ENCODE measurements at regions not wholly inside any gene's neighbourhood (a gene's known extent, or its start where the extent isn't known, plus 50 kb on each side); places are given as distances from the start of the nearest gene placed in this dataset.

DNA sequence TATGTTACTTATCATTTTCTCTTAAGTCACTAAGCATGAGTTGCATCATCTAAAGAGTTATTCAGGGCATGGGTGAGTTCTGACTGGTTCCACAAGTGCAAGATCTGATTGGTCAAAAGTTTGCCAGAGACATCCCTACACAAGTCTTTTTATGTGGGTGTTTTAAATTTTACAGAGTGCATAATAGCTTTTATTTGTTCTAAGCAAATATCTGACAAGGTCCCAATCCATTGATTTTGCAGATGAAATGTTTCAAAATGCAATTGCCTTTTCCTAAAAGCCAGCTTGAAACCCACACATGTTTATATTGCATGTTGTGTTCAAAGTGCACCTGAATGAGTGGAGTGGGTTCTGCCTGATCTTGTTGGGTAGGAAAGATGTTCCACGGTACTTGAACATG, 101.7 kb upstream of the PAX6 start:
- DNase-seq (ENCODE audit: low read depth in 4 of 4, low spot score in 1 of 4): no peak

DNA sequence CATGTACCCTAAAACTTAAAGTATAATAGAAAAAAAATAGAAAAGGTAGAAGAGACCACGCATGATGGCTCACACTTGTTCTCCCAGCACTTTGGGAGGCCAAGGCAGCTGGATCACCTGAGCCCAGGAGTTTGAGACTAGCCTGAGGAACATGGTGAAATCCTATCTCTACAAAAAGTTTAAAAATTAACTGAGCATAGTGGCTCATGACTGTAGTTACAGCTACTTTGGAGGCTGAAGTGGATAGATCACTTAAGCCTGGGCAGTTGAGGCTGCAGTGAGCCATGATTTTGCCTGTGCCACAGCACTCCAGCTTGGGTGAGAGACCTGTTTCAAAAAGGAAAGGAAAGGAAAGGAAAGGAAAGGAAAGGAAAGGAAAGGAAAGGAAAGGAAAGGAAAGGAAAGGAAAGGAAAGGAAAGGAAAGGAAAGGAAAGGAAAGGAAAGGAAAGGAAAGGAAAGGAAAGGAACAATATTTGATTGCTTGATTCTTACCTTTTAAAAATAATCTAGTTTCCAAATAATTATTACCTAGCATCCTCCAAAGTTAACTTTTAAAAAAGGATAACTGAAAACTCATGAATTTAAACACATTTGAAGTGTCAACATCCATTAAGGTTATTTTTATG, 99.9 kb upstream of the PAX6 start:
- no peak for DNase-seq (ENCODE audit: low read depth in 4 of 4, low spot score in 1 of 4)

DNA sequence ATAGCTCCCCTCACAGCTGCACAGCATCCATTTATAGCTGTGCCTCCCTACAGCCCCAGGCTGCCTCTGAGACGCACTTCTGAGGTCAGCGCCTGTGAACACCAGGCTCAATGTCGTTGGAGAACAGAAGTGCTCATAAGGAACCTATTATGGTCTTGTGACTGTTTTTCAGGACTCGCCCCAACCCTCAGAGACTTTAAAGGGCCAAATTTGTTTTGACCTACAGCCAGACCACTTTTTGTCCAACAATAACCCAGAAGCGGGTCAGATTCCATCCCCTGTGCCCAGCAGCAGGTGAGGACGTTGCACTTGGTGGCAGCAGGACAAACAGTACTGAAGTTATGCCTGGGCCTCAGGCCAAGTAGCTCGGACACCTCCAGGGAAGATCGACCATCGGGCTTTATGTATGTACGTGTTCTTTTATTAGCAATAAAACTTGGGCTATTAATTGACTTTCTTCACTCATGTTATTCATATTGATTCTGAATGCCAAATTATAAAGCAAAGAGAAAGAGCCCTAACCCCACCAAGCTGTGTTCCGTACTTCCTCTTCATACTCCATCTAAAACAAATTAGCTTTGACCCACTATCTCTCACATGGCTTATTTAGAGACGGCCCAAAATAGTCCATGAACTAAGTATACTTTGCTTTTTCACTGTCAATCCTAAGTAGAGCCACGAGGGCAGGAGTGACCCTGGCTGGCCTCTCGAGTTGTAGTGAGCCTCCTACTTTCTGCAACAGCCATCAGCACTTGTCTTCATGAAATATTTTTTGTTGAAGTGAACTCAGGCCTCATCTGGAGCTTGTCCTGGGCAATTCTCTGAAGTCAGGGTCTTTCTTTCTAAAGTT, 92.3 kb upstream of the PAX6 start:
- no peak for DNase-seq (ENCODE audit: low read depth in 4 of 4, low spot score in 1 of 4)

DNA sequence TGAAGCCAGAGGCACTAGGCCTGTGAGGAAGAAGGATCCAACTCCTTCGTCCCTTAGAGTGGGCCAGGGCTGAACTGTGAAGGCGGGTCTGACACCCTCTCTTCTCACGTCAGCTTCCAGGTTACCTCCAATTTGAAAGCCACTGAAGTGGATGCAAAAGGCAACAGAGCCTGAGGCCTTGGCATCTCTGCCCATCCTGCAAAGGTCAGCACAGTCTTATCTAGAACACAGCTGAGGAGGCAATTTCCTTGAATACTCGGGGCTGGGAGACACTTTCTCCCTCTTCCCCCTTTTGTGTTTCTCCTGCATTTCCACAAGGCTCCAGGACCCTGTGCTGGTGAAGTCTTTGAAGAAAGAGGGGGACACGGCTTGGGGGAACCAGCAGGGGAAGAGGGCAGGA, 91.6 kb upstream of the PAX6 start:
- DNase-seq (ENCODE audit: low read depth in 4 of 4, low spot score in 1 of 4): no peak

DNA sequence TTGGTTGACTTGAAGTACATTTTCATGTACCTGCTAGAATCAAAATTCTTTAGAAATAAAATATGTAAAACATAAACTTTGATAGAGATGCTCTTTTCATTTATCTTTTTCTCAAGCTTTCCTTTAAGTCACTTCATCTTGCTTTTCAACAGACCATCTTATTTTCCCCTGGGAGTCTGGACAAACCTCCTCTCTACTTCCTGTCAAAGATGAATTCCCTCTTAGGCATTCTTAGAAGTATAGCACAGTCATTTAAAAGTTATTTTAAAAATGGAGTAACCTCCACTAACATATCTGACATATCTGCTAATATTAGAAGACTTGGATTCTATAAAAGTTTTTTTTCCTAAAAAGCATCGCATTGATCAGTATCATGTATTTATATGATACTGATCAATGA, 84.8 kb upstream of the PAX6 start:
- DNase-seq (ENCODE audit: low read depth in 4 of 4, low spot score in 1 of 4): no peak

DNA sequence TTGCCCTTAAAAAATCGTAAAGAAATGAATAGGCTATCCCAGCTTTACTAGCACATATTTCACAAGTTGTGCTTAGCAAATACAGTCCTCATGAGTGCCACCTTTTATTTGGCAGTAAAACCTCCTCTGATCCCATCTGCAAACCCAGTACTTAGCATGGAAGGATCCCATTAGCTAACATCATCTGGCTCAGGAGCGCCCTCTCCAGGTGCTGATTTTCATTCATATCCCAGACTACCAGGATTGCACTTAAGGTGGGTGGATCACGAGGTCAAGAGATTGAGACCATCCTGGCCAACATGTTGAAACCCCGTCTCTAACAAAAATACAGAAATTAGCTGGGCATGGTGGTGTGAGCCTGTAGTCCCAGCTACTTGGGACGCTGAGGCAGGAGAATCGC, 76.1 kb upstream of the PAX6 start:
- no peak for DNase-seq (ENCODE audit: low read depth in 4 of 4, low spot score in 1 of 4)

DNA sequence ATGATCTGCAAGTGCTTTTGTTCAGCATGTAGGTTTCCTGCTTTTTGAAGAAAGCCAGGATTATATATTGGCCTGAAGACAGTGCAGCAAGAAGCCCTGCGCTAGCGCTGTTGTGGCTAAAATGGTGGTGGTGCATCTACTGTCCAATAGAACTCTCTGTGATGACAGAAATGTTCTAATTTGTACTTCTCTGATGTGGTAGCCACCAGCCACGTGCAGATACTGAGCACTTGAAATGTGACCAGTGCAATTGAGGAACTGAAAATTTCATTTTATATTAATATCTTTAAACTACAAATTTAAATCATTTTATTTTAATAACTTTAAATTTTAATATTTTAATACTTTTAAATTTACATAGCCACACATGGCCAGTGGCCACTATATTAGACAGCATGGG, 73.0 kb upstream of the PAX6 start:
- no peak for DNase-seq (ENCODE audit: low read depth in 4 of 4, low spot score in 1 of 4)

DNA sequence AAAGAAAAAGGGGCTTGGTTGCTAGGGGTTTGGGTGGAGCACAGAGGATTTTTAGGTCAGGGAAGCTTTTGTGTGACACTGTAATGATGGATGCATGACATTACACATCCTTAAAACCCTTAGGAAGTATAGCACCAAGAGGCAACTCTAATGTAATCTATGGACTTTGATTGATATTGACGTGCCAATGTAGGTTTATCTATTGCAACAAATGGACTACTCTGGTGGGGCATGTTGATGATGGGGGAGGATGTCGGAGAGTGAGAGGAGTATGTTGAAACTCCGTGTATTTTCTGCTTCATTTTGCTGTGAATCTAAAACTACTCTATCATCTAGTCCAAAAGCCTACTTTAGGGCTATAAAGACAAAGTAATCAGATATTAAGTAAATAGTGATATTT, 72.3 kb upstream of the PAX6 start:
- DNase-seq (ENCODE audit: low read depth in 4 of 4, low spot score in 1 of 4): no peak

DNA sequence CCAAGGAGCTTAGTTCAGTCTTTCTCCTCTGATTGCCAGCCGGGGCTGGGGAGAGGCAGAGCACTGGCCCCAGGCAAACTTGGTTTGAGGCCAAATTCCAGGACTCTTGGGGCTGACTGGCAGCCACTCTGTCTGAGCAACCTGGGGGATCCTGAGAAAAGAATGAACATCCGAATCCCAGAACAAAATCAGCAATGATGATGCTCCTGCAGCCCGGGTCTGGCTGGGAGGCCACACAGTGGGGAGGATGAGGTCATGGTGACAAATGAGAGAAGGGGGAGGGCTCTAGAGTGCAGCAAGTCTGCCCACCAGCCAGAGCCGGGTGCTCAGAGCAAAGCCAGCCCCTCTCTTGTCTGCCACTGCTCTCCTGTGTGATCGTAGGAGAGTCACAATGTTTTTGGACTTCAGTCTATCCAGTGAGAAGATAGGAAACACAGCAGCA, 71.8 kb upstream of the PAX6 start:
- no peak for DNase-seq (ENCODE audit: low read depth in 4 of 4, low spot score in 1 of 4)

DNA sequence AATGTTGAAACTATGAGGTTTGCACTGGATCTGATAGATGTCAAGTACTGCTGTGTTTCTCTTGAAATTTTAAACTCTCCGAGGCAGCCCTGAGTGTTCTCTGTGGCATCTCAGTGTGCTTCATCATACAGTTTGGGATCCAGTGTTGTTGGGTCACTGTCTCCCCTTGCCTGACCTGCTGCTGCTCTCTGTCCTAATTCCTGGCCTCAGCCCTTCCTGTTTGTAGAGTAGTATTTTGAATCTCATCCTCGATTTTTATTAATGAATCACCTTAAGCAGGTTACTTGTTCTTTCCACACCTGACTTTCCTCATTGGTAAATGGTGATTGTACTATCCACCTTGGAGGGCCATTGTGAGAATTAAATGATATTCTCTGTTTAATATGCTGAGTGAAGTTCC, 70.7 kb upstream of the PAX6 start:
- DNase-seq (ENCODE audit: low read depth in 4 of 4, low spot score in 1 of 4): no peak

DNA sequence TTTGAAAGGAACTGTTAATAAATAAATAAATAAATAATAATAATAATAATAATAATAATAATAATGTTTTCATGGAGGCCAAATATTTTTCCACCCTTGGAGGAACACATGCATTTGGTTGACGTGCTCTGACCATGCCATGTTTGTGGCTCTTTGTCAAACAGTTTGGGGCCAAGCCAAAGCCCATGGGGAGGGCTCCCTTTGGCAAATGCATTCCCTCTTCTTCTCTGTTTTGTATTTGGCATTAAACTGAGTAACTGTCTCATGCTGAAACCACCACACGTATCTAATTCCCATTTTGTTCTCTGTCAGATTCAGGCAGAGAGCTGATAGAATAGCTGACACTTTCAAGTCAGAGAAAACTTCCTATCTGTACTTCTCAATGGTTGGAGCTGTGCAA, 68.6 kb upstream of the PAX6 start:
- DNase-seq (ENCODE audit: low read depth in 4 of 4, low spot score in 1 of 4): no peak

DNA sequence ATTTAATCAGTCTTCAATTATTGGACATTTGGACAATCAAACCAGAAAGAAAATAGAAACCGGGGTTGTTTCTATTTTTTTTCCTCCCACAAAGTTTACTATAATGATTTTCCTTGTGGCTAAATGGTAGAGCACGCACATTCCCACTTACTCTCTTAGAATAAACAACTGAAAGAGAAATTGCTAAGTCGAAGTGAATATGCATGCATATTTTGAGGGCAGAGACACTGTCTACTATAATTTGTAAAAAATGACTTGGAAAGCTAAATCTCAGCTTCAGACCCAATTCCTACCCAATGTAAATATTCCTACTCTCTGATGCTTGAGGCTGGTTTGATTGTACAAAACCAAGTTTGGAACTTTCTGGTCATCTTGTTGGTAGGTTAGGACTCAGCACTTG, 66.7 kb upstream of the PAX6 start:
- DNase-seq (ENCODE audit: low read depth in 4 of 4, low spot score in 1 of 4): no peak

DNA sequence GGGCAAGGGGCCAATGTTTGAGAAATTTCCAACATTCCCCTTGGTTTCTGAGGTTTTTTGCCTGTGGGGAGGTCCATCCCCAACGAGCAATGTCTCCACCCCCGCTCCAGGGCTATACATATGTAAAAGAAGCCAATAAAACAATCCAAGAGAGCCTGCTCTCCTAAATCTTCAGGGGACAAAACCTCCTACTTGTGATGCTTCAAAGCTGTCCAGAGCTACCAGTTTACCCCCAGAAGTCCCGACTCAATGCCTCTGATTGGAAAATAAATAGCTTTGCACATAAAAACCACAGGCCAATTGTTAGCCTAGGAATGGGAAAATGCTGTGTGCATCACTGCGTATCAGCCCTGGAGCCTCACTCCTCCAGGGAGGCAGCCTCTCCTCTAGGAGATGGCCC, 66.0 kb upstream of the PAX6 start:
- no peak for DNase-seq (ENCODE audit: low read depth in 4 of 4, low spot score in 1 of 4)

DNA sequence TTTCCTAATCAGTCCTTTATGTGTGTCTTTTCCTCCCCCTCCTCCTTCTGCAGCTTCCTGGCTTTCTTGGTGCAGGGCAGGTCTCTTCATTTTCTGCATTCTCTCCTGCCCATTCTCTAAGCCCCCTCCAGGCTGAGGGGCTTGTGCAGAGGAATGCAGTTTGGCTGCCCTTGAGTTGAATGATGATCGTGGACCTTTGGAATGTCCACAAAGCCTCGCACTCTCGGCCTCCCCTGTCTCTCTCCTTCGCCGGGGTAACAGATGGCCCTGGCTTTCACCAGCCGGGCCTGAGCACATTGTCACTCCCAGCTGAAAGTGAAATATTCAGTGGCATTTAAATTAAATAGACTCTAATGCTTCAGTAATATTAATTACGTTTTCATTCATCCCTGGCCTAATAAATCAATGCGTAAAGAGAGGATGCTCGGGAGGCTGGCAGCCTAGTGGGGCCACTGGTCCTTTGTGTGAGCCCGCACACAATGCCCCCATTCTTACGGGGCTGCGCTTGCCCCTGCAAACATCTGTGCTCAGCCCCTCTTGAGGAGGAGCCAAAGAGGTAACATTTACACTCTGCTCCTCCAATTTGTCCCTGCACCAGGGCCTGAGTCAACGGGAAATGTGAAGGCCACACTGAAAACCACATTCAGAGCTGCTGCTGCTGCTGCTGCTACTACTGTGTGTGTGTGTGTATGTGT, 64.9 kb upstream of the PAX6 start:
- no peak for DNase-seq (ENCODE audit: low read depth in 4 of 4, low spot score in 1 of 4)

DNA sequence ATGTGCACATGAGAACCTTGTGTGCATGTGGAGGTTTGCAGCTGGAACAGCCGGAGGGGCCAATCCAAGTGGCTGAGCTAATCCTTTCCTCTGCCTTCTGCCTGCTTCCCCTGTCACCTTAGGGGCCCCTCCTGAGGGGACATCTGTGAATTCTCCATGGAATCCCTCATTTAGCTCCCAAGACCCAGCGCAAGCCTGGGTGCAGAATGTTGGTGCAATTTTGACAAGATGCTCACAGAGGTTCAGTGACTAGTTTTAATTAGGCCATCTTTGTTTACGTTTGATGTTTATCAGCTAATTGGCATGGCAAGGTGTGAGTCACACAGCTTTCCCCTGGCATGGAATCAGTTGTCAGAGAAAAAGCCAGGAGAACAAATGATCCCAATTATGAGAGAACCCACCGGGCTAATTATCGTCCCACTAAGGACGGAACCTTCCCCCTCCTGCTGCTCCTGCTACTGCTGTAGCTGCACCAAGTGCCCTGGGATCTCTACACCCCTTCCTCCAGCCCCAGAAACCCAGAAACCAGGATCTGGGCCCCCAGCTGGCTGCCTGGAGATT, 63.6 kb upstream of the PAX6 start:
- DNase-seq (ENCODE audit: low read depth in 4 of 4, low spot score in 1 of 4): no peak

DNA sequence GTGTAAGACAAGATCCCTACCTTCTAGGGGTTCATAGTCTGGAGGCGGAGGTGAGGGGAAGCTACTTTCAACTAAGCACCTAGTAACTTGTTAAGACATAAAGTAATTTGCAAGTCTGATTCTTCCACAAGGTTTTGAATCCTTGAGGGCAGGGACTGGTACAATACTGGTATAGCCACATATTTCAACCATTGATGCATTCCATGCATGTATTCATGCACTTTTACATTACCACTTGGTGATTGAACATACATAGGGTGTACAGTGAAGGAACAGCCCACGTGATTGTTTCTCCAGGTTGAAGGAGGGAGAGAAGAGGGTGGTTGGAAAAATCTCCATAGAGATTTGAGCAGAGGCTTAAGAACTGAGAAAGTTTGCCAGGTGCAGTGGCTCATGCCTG, 62.0 kb upstream of the PAX6 start:
- no peak for DNase-seq (ENCODE audit: low read depth in 4 of 4, low spot score in 1 of 4)

DNA sequence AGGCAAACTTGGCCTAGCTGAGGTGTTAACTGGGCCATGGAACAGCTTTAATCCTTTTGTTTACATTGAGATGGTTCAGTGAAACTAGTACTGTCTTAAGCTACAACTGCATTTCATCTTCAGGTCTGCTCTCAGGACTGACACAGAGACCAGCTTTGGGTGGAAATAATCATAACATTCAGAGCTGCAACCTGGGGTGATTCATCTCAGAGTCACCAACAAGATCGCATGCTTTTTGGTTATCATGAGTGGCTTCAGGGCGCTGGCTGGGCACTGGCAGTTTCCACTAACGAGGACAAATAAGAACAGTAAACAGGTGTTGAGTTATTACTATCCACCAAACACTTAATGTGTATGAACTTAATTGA, 60.9 kb upstream of the PAX6 start:
- no peak for DNase-seq (ENCODE audit: low read depth in 4 of 4, low spot score in 1 of 4)

DNA sequence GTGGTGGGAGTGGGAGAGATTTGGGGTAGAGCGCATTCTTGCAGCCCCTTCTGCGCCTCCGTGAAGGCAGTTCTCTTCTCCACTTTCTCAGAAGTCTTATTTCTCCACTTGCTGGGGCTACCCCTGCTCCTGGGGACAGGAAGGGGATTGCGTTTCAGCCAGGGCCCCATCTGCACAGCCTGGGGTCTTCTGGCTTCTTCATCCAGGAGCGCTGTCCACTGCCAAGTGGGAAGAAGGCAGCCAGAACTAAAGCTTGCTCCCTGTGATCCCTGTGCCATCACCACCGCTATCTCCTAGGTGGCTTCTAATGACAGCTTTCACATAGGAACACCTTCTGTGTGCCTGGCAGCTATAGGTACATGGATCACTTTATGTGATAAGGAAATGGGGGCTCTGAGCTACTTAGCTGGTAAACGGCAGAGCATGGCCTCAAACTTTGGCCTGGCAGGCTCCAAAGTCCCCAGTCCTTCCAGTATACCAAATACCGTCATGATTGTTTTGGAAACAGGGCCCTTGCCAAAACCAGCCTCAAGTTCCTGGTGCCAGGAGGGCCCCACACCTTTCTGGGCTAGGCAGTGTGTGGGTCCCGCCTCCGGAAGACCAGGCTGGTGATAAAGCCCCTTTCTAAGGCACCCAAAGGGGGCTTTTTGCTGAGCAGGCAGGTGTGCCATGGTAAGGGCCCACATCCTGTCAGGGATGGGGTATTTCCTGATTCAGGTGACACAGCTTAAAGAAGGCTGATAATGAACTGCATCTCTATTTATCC, 60.4 kb upstream of the PAX6 start:
- no peak for DNase-seq (ENCODE audit: low read depth in 4 of 4, low spot score in 1 of 4)

DNA sequence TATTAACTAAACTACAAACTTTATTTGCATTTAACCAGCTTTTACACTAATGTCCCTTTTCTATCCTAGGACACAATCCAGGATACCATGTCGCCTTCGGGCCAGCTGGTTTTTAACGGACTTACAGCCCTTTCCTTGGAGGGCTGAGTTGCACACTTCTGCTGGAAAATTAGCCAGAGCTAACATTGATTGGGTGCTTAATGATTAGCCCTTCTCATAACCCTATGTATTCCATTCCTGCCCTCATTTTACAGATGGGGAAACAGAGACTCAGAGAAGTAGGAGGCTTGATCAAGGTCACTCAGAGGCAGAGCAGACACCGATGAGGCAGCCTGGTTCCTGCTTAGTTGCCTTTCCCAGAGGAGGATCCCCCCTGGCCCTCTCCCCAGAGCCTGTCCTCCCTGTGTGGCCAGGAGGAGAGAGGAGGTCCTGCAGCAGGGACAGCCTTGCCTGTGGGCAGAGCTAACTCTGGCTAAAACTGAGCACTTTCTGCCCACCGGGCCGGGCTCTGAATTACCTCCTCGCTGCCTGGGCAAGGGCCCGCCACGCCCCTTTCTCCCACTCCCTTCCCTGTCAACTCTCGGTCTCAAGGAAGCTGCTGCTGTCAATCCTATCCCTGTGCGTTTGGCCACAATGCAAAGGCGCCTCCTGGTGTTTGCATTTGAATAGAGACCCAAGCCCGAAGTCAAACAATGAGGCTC, 59.6 kb upstream of the PAX6 start:
- peak in 1 of 4 experiments; percentile 1 for DNase-seq (ENCODE audit: low read depth in 4 of 4, low spot score in 1 of 4)

DNA sequence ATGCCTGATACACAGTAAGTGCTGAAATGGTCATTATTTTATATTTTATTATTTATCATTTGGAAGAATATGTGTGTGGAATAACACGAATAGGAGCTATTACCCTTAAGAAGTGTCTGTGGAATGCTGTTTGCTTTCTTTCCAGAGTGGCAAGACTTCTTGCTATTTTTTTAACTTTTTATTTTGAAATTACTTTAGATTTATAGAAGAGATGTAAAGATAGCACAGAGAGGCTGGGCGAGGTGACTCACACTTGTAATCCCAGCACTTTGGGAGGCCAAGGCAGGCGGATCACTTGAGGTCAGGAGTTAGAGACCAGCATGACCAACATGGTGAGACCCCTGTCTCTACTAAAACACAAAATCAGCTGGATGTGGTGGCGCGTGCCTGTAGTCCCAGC, 58.9 kb upstream of the PAX6 start:
- no peak for DNase-seq (ENCODE audit: low read depth in 4 of 4, low spot score in 1 of 4)

Data from stimulated activated CD4-positive, alpha-beta T cell treated with anti-CD3 and anti-CD28 coated beads, Interleukin-1b, Interleukin-23, amount 100 ng/mL, for 24 hours (primary cell).